MM.1S (cell line): ENCODE measurements at regions not wholly inside any gene's neighbourhood (a gene's known extent, or its start where the extent isn't known, plus 50 kb on each side); places are given as distances from the start of the nearest gene placed in this dataset.

ENCODE experiments used
- EZH2 ChIP-seq: fragments of 300-600 bp; sonication (generic); optimal IDR thresholded peaks from 2 replicates; pipeline ENCODE3; 2017; ENCODE audit warnings: low read depth, mild to moderate bottlenecking, antibody characterized with exemption, low read length, mixed read lengths
- TF ChIP-seq, protein P1 (sequence below): fragments of 300-600 bp; sonication (generic); IDR thresholded peaks from 2 replicates; pipeline ENCODE4 v1.5.1; 2016; ENCODE audit warnings: antibody characterized with exemption, low read length, mixed read lengths

DNA sequence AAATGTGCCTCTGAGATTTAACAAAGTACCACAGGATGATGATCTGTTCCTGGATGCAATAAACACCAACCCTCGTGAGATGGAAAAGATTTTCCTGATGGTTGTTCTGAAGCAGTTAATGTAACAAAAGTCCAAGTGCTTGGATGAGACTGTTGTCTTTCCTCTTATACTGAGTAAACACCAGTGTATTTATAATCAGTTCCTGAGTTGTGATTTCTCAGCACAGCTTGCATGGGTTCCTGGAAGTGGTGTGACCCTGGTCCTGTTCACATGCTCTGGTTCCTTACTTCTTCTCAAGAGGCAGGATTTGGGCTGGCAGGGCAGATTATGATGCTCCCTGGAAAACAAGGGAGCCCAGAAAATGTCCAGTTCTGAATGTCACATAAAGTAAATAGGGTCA, 208.2 kb upstream of the USP24 start:
- TF ChIP-seq, protein P1, sequence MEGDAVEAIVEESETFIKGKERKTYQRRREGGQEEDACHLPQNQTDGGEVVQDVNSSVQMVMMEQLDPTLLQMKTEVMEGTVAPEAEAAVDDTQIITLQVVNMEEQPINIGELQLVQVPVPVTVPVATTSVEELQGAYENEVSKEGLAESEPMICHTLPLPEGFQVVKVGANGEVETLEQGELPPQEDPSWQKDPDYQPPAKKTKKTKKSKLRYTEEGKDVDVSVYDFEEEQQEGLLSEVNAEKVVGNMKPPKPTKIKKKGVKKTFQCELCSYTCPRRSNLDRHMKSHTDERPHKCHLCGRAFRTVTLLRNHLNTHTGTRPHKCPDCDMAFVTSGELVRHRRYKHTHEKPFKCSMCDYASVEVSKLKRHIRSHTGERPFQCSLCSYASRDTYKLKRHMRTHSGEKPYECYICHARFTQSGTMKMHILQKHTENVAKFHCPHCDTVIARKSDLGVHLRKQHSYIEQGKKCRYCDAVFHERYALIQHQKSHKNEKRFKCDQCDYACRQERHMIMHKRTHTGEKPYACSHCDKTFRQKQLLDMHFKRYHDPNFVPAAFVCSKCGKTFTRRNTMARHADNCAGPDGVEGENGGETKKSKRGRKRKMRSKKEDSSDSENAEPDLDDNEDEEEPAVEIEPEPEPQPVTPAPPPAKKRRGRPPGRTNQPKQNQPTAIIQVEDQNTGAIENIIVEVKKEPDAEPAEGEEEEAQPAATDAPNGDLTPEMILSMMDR = no peak
- TF ChIP-seq EZH2 = no peak
